Right lobe of liver (tissue), 6 donors: ENCODE measurements at regions not wholly inside any gene's neighbourhood (a gene's known extent, or its start where the extent isn't known, plus 50 kb on each side); places are given as distances from the start of the nearest gene placed in this dataset.

ENCODE experiments used
- ATAC-seq, 4 donors: fragments of 200-7000 bp; cut with Tn5 transposase; one replicate each; pipeline ENCODE4 v1.9.1; 2020; ENCODE audit warnings: mild to moderate bottlenecking in 4 of 4, moderate library complexity in 4 of 4
- DNase-seq, 3 donors: peaks; one replicate each; pipeline ENCODE4 v3.0.0-alpha.2; 2020
- H3K27ac ChIP-seq, 3 donors: fragments of 200-600 bp; one replicate each; pipeline ENCODE4 v1.8.0; 2022
- H3K27me3 ChIP-seq, 2 donors: fragments of 200-600 bp; one replicate each; pipeline ENCODE4 v1.8.0; 2022
- H3K36me3 ChIP-seq, 4 donors: fragments of 200-600 bp; sonication (generic) in 1 of 4; one replicate each; pipeline versions ENCODE4 v1.5.1 to v1.8.0; 2017 to 2022; ENCODE audit warnings: control low read depth in 1 of 4
- H3K4me1 ChIP-seq, 4 donors: fragments of 200-600 bp; sonication (generic) in 1 of 4; one replicate each; pipeline versions ENCODE4 v1.5.1 to v1.8.0; 2017 to 2022; ENCODE audit warnings: control low read depth in 1 of 4
- H3K4me3 ChIP-seq, 3 donors: fragments of 200-600 bp; one replicate each; pipeline ENCODE4 v1.8.0; 2022
- H3K9me3 ChIP-seq, 4 donors: fragments of 200-600 bp; sonication (generic) in 1 of 4; one replicate each; pipeline versions ENCODE4 v1.5.1 to v1.8.0; 2017 to 2022; ENCODE audit warnings: control low read depth in 1 of 4
- POLR2A ChIP-seq: fragments of 450-650 bp; IDR thresholded peaks from one replicate; pipeline ENCODE4 v1.6.1; 2017; ENCODE audit warnings: antibody characterized with exemption, mild to moderate bottlenecking
- WGBS: methylation state at CpG from one replicate; pipeline ENCODE4 v1.1.6; 2018; ENCODE audit warnings: low coverage, low lambda C conversion rate; ENCODE audit not compliant: insufficient coverage; ENCODE audit errors: missing lambda C conversion rate; 5-methylcytosine and 5-hydroxymethylcytosine counted together
- intact Hi-C, 2 donors: fragments of 100-400 bp; cut with DNase I; formaldehyde crosslinking; loops; one replicate each; pipeline versions ENCODE4 v1.11.2 to v1.14.1; 2022
- TF ChIP-seq, protein P1 (sequence below), 4 donors: fragments of 200-600 bp in 3 of 4; fragments of 450-650 bp in 1 of 4; IDR thresholded peaks; one replicate each; pipeline versions ENCODE4 v1.5.1 to v1.8.0; 2016 to 2022; ENCODE audit warnings: antibody characterized with exemption in 4 of 4, mild to moderate bottlenecking in 2 of 4
- donor health status: DM: no; HTN: yes; CAD: no.
- donor health status: DM: no; HTN: no; CAD: no.
- donor health status: DM: no; HTN: no; CAD: no.
- donor health status: DM: no; HTN: yes; CAD: no.
- donor health status: DM: no; HTN: yes; CAD: no.

DNA sequence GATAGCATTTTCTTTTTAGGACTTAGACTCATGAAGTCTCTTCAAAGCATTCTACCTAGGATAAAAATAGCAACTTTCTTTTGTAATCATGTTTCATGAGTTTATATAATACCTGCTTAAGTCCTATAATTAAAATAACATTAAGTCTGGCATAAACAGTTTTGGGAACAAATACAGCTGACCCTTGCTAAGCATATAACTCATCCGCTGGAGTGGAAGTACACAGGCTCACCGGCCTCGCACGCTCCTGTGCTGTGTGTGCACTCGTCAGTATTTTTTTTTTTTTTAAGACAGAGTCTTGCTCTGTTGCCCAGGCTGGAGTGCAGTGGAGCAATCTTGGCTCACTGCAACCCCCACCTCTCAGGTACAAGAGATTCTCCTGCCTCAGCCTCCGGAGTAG lies 221.8 kb downstream of the ADAMTS15 start:
- no peaks in the 10 kb centered on the region for H3K9me3 ChIP-seq
- H3K36me3 ChIP-seq, result no peaks in the 10 kb centered on the region
- H3K4me1 ChIP-seq, result no peaks in the 10 kb centered on the region
- intact Hi-C loops, result no loop called here
- no peak for DNase-seq
- H3K27ac ChIP-seq, result no peak overlapping the region
- no peak for TF ChIP-seq POLR2A
- TF ChIP-seq, protein P1, sequence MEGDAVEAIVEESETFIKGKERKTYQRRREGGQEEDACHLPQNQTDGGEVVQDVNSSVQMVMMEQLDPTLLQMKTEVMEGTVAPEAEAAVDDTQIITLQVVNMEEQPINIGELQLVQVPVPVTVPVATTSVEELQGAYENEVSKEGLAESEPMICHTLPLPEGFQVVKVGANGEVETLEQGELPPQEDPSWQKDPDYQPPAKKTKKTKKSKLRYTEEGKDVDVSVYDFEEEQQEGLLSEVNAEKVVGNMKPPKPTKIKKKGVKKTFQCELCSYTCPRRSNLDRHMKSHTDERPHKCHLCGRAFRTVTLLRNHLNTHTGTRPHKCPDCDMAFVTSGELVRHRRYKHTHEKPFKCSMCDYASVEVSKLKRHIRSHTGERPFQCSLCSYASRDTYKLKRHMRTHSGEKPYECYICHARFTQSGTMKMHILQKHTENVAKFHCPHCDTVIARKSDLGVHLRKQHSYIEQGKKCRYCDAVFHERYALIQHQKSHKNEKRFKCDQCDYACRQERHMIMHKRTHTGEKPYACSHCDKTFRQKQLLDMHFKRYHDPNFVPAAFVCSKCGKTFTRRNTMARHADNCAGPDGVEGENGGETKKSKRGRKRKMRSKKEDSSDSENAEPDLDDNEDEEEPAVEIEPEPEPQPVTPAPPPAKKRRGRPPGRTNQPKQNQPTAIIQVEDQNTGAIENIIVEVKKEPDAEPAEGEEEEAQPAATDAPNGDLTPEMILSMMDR (IDR thresholded peaks at IDR 0.05), result no peak
- H3K27me3 ChIP-seq, result no peaks in the 10 kb centered on the region
- no peak for ATAC-seq
- WGBS, result 88% methylated on average over 6 of the region's 6 CpGs
- no peak overlapping the region for H3K4me3 ChIP-seq

GRCh38 chr11:130671801-130672700 lies 223.6 kb downstream of the ADAMTS15 start:
- Histone ChIP-seq H3K36me3 (no peaks in the 10 kb centered on the region), H3K27ac (no peak overlapping the region), H3K9me3 (no peaks in the 10 kb centered on the region), H3K27me3 (no peaks in the 10 kb centered on the region), H3K4me1 (no peaks in the 10 kb centered on the region), H3K4me3 (no peak overlapping the region)
- TF ChIP-seq POLR2A, result no peak
- TF ChIP-seq, protein P1 (IDR thresholded peaks at IDR 0.05), result no peak
- intact Hi-C loops, result no loop called here
- DNase-seq (no peak), ATAC-seq (peak in 3 of 4 donors; percentile 38 to 67 (median 41))
- 39% methylated on average over 8 of the region's 14 CpGs for WGBS

DNA sequence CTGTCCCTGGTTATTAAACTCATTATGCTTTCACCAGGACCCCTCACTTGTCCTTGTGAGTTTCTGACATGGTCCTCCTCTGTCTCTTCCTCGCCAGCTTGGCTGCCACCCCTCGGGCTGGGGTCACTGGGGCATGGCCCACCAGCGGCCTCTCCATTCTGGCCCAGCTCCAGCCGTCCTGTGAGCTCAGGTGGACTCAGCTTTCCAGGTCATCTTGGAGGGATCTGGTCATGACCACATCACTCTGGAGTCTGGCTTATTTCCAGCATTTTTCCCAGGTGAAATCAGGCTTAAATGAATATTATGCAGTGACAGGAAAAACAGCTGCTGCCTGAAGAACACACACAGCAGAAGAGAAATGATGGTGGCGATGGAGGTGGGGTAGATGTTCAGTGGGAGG lies 224.5 kb downstream of the ADAMTS15 start:
- no peak for ATAC-seq

GRCh38 chr11:130673698-130674097 lies 225.3 kb downstream of the ADAMTS15 start:
- Histone ChIP-seq H3K27me3 (no peaks in the 10 kb centered on the region), H3K36me3 (no peaks in the 10 kb centered on the region), H3K27ac (no peak overlapping the region), H3K4me3 (no peak overlapping the region), H3K4me1 (no peaks in the 10 kb centered on the region), H3K9me3 (no peaks in the 10 kb centered on the region)
- WGBS, result 54% methylated on average over 2 of the region's 2 CpGs
- no peak for TF ChIP-seq POLR2A
- TF ChIP-seq, protein P1 (IDR thresholded peaks at IDR 0.05), result no peak
- intact Hi-C loops, result no loop called here
- no peak for DNase-seq
- ATAC-seq, result no peak

More for the DNA sequence above, 224.5 kb downstream of the ADAMTS15 start:
- intact Hi-C loops, result no loop called here
- Histone ChIP-seq H3K4me1 (no peaks in the 10 kb centered on the region), H3K27me3 (no peaks in the 10 kb centered on the region), H3K36me3 (no peaks in the 10 kb centered on the region), H3K27ac (no peak overlapping the region), H3K4me3 (no peak overlapping the region), H3K9me3 (no peaks in the 10 kb centered on the region)
- 30% methylated on average over 3 of the region's 5 CpGs for WGBS
- no peak for DNase-seq
- TF ChIP-seq, protein P1 (IDR thresholded peaks at IDR 0.05), result no peak
- TF ChIP-seq POLR2A, result no peak
